ENCODE measurements at regions not wholly inside any gene's neighbourhood (a gene's known extent, or its start where the extent isn't known, plus 50 kb on each side); places are given as distances from the start of the nearest gene placed in this dataset.

DNA sequence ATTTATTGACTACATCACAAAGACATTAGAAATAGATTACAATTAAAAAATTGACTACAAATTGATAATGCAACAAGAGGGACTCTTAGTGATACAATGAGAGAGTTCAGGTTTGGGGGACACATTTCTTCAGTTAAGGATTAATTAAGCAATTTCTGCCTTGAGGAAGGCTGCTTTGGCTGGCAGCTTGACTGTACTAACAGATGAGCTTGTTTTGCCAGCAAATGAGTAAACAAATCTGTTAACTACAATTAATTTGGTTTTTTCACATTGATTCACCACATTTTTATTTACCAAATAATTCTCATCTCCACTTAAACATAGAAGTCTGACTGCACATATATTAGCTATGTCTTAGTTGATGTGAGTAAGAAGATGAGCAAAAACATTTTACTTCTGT, 183.6 kb upstream of the ZNF385D start:
- no peak for DNase-seq (ENCODE audit: extremely low read depth in 1 of 4, low spot score in 3 of 4)
- intact Hi-C loops (cut with micrococcal nuclease): no loop called here
- 0 out of 2 replicates have a peak, but pooled peaks cover 1% of the 10 kb centered on the region for H3K9me3 ChIP-seq (replicated peaks; ENCODE audit: control insufficient read depth, insufficient read depth, low read depth, low read length)
- POLR2A ChIA-PET: no interaction called here
- in situ Hi-C loops (cut with MboI): no loop called here
- H4K20me1 ChIP-seq (replicated peaks; ENCODE audit: control insufficient read depth, insufficient read depth, low read length): no peaks in the 10 kb centered on the region
- no peaks in the 10 kb centered on the region for H3K36me3 ChIP-seq (ENCODE audit: control insufficient read depth, insufficient read depth, low read length)
- H3K4me1 ChIP-seq (replicated peaks in 1 of 2; ENCODE audit: control insufficient read depth in 2 of 2, insufficient read depth in 2 of 2, low read length in 2 of 2): no peaks in the 10 kb centered on the region
- ATAC-seq: no peak
- H3K9me1 ChIP-seq (ENCODE audit: control insufficient read depth, insufficient read depth, low read length): no peaks in the 10 kb centered on the region
- no peak overlapping the region for H2AFZ ChIP-seq (ENCODE audit: low read depth, low read length)
- no peak for FAIRE-seq
- no peak overlapping the region for H3K4me2 ChIP-seq (ENCODE audit: insufficient read depth, low read length)
- H3K4me3 ChIP-seq: no peak overlapping the region
- no TSS peak for BruUV-seq (replicated peaks)
- no peaks in the 10 kb centered on the region for H3K27me3 ChIP-seq (ENCODE audit: control insufficient read depth in 2 of 2, insufficient read depth in 2 of 2, low read length in 2 of 2)
- no peaks in the 10 kb centered on the region for H3K79me2 ChIP-seq (ENCODE audit: control insufficient read depth, insufficient read depth, low read length)
- CTCF ChIA-PET (ENCODE audit: low intra/inter-chr PET ratio): no interaction called here
- no peak overlapping the region for H3K9ac ChIP-seq (ENCODE audit: insufficient read depth in 1 of 2, low read depth in 2 of 2, low read length in 2 of 2)
- H3K27ac ChIP-seq (ENCODE audit: extremely low read depth, low read depth, low read length): no peak overlapping the region
- TF ChIP-seq SPI1 (IDR thresholded peaks at IDR 0.05; ENCODE audit: borderline replicate concordance, low read depth, low read length) (no peak), CREB1 (IDR thresholded peaks at IDR 0.05) (no peak), CREB1 (CRISPR knock-in tag; IDR thresholded peaks at IDR 0.05) (no peak), ZNF408 (CRISPR knock-in tag; IDR thresholded peaks at IDR 0.05; ENCODE audit: low read depth) (no peak), CBX2 (IDR thresholded peaks at IDR 0.05; ENCODE audit: insufficient read depth, low read length, poor library complexity, severe bottlenecking) (no peak), MTF1 (CRISPR knock-in tag; IDR thresholded peaks at IDR 0.05; ENCODE audit: borderline replicate concordance) (no peak), NFRKB (IDR thresholded peaks at IDR 0.05; ENCODE audit: low read depth) (no peak)
- TF ChIP-seq, protein P1, sequence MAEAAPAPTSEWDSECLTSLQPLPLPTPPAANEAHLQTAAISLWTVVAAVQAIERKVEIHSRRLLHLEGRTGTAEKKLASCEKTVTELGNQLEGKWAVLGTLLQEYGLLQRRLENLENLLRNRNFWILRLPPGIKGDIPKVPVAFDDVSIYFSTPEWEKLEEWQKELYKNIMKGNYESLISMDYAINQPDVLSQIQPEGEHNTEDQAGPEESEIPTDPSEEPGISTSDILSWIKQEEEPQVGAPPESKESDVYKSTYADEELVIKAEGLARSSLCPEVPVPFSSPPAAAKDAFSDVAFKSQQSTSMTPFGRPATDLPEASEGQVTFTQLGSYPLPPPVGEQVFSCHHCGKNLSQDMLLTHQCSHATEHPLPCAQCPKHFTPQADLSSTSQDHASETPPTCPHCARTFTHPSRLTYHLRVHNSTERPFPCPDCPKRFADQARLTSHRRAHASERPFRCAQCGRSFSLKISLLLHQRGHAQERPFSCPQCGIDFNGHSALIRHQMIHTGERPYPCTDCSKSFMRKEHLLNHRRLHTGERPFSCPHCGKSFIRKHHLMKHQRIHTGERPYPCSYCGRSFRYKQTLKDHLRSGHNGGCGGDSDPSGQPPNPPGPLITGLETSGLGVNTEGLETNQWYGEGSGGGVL (CRISPR knock-in tag; IDR thresholded peaks at IDR 0.05): no peak
- TF ChIP-seq, protein P2, sequence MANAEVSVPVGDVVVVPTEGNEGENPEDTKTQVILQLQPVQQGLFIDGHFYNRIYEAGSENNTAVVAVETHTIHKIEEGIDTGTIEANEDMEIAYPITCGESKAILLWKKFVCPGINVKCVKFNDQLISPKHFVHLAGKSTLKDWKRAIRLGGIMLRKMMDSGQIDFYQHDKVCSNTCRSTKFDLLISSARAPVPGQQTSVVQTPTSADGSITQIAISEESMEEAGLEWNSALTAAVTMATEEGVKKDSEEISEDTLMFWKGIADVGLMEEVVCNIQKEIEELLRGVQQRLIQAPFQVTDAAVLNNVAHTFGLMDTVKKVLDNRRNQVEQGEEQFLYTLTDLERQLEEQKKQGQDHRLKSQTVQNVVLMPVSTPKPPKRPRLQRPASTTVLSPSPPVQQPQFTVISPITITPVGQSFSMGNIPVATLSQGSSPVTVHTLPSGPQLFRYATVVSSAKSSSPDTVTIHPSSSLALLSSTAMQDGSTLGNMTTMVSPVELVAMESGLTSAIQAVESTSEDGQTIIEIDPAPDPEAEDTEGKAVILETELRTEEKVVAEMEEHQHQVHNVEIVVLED (CRISPR knock-in tag; IDR thresholded peaks at IDR 0.05): no peak
- TF ChIP-seq, protein P3, sequence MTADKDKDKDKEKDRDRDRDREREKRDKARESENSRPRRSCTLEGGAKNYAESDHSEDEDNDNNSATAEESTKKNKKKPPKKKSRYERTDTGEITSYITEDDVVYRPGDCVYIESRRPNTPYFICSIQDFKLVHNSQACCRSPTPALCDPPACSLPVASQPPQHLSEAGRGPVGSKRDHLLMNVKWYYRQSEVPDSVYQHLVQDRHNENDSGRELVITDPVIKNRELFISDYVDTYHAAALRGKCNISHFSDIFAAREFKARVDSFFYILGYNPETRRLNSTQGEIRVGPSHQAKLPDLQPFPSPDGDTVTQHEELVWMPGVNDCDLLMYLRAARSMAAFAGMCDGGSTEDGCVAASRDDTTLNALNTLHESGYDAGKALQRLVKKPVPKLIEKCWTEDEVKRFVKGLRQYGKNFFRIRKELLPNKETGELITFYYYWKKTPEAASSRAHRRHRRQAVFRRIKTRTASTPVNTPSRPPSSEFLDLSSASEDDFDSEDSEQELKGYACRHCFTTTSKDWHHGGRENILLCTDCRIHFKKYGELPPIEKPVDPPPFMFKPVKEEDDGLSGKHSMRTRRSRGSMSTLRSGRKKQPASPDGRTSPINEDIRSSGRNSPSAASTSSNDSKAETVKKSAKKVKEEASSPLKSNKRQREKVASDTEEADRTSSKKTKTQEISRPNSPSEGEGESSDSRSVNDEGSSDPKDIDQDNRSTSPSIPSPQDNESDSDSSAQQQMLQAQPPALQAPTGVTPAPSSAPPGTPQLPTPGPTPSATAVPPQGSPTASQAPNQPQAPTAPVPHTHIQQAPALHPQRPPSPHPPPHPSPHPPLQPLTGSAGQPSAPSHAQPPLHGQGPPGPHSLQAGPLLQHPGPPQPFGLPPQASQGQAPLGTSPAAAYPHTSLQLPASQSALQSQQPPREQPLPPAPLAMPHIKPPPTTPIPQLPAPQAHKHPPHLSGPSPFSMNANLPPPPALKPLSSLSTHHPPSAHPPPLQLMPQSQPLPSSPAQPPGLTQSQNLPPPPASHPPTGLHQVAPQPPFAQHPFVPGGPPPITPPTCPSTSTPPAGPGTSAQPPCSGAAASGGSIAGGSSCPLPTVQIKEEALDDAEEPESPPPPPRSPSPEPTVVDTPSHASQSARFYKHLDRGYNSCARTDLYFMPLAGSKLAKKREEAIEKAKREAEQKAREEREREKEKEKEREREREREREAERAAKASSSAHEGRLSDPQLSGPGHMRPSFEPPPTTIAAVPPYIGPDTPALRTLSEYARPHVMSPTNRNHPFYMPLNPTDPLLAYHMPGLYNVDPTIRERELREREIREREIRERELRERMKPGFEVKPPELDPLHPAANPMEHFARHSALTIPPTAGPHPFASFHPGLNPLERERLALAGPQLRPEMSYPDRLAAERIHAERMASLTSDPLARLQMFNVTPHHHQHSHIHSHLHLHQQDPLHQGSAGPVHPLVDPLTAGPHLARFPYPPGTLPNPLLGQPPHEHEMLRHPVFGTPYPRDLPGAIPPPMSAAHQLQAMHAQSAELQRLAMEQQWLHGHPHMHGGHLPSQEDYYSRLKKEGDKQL (CRISPR knock-in tag; IDR thresholded peaks at IDR 0.05; ENCODE audit: borderline replicate concordance): no peak
- TF ChIP-seq, protein P4, sequence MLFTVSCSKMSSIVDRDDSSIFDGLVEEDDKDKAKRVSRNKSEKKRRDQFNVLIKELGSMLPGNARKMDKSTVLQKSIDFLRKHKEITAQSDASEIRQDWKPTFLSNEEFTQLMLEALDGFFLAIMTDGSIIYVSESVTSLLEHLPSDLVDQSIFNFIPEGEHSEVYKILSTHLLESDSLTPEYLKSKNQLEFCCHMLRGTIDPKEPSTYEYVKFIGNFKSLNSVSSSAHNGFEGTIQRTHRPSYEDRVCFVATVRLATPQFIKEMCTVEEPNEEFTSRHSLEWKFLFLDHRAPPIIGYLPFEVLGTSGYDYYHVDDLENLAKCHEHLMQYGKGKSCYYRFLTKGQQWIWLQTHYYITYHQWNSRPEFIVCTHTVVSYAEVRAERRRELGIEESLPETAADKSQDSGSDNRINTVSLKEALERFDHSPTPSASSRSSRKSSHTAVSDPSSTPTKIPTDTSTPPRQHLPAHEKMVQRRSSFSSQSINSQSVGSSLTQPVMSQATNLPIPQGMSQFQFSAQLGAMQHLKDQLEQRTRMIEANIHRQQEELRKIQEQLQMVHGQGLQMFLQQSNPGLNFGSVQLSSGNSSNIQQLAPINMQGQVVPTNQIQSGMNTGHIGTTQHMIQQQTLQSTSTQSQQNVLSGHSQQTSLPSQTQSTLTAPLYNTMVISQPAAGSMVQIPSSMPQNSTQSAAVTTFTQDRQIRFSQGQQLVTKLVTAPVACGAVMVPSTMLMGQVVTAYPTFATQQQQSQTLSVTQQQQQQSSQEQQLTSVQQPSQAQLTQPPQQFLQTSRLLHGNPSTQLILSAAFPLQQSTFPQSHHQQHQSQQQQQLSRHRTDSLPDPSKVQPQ (CRISPR knock-in tag; IDR thresholded peaks at IDR 0.05; ENCODE audit: borderline replicate concordance): no peak
